HepG2 (cell line): ENCODE measurements at regions not wholly inside any gene's neighbourhood (a gene's known extent, or its start where the extent isn't known, plus 50 kb on each side); places are given as distances from the start of the nearest gene placed in this dataset.
A peak's percentile ranks its signal among the peaks of the same experiment; 100 is the strongest.

Experiments used
- ARNTL ChIP-seq: sonication (generic); formaldehyde crosslinking; IDR thresholded peaks from 2 replicates; pipeline ENCODE4 v1.4.0; 2020; ENCODE audit warnings: mild to moderate bottlenecking, missing genetic modification reagents
- ERF ChIP-seq: IDR thresholded peaks from 2 replicates; pipeline ENCODE4 v1.6.1; 2018; ENCODE audit warnings: missing biosample characterization, missing genetic modification reagents
- ETV6 ChIP-seq: sonication (generic); formaldehyde crosslinking; conservative IDR thresholded peaks from 2 replicates; pipeline ENCODE4 v1.4.0; 2020; ENCODE audit warnings: missing genetic modification reagents
- FOSL2 ChIP-seq: sonication (generic); formaldehyde crosslinking; IDR thresholded peaks from 2 replicates; pipeline ENCODE4 v1.4.0; 2020; ENCODE audit warnings: missing genetic modification reagents
- MIXL1 ChIP-seq: IDR thresholded peaks from 2 replicates; pipeline ENCODE4 v1.6.1; 2016
- NKX3-1 ChIP-seq: sonication (generic); formaldehyde crosslinking; IDR thresholded peaks from 2 replicates; pipeline ENCODE4 v1.5.0; 2020; ENCODE audit warnings: missing genetic modification reagents
- POLR2AphosphoS5 ChIP-seq: IDR thresholded peaks from 2 replicates; pipeline ENCODE4 v1.6.1; 2012; ENCODE audit warnings: low read depth, low read length
- TCF12 ChIP-seq, 2 experiments: fragments of 450-650 bp in 1 of 2; sonication (generic) in 1 of 2; formaldehyde crosslinking in 1 of 2; IDR thresholded peaks; 2 replicates each; pipeline versions ENCODE4 v1.6.1 to v1.8.0; 2017 to 2022; ENCODE audit warnings: antibody characterized with exemption in 1 of 2, mild to moderate bottlenecking in 1 of 2, missing genetic modification reagents in 1 of 2, moderate library complexity in 1 of 2
- ZBTB38 ChIP-seq: sonication (generic); formaldehyde crosslinking; IDR thresholded peaks from 2 replicates; pipeline ENCODE4 v1.5.1; 2020; ENCODE audit warnings: mild to moderate bottlenecking, missing genetic modification reagents
- ZNF124 ChIP-seq: sonication (generic); formaldehyde crosslinking; IDR thresholded peaks from 2 replicates; pipeline ENCODE4 v1.4.0; 2020; ENCODE audit warnings: missing genetic modification reagents
- ZNF264 ChIP-seq: sonication (generic); formaldehyde crosslinking; IDR thresholded peaks from 2 replicates; pipeline ENCODE4 v1.4.0; 2020; ENCODE audit warnings: missing genetic modification reagents
- ZNF292 ChIP-seq: sonication (generic); formaldehyde crosslinking; IDR thresholded peaks from 2 replicates; pipeline ENCODE4 v1.8.1; 2022; ENCODE audit warnings: mild to moderate bottlenecking, low read depth, missing genetic modification reagents, borderline replicate concordance
- ZNF354B ChIP-seq: sonication (generic); formaldehyde crosslinking; IDR thresholded peaks from 2 replicates; pipeline ENCODE4 v1.8.0; 2022; ENCODE audit warnings: mild to moderate bottlenecking, missing genetic modification reagents
- TF ChIP-seq, protein P1 (sequence below): IDR thresholded peaks from 2 replicates; pipeline ENCODE4 v1.6.1; 2016; ENCODE audit warnings: missing compliant biosample characterization, missing genetic modification reagents, borderline replicate concordance
- TF ChIP-seq, protein P2 (sequence below): sonication (generic); formaldehyde crosslinking; IDR thresholded peaks from 2 replicates; pipeline ENCODE4 v1.4.0; 2020; ENCODE audit warnings: missing genetic modification reagents
- TF ChIP-seq, protein P3 (sequence below): sonication (generic); formaldehyde crosslinking; IDR thresholded peaks from 2 replicates; pipeline ENCODE4 v1.5.0; 2020; ENCODE audit warnings: missing genetic modification reagents
- TF ChIP-seq, protein P4 (sequence below): sonication (generic); formaldehyde crosslinking; IDR thresholded peaks from 2 replicates; pipeline ENCODE4 v1.4.0; 2020; ENCODE audit warnings: mild to moderate bottlenecking, missing genetic modification reagents
- TF ChIP-seq, protein P5 (sequence below): sonication (generic); formaldehyde crosslinking; IDR thresholded peaks from 2 replicates; pipeline ENCODE4 v1.5.1; 2020; ENCODE audit warnings: mild to moderate bottlenecking, missing genetic modification reagents, moderate library complexity

DNA sequence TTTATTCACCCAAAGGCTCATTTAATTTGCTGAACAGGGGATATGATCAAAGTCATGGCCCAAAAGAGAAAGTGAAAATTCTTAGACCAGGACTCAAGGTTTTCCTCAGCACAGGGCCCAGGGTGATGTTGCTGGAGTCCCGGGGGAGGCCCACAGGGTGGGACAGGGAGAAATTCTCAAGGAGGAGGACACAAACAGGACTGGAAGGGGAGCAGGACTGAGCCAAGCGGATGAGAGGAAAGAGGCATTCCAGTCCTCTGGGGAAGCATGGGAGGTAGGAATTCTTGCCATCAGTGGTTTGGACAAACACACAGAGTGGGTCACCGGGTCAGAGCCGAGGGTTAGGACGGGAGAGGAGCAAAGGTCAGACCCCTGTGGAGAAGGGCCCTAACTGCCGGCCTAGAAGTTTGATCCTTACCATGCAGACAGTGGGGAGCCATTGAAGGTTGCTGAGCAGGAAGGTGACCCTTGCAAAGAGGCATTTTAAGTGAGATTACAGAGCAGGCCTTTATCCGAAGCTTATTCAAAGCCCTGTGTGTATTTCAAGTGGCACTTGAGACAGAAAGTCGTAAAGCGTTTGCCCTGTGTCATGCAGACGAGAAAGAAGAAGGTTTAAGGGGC is 68.4 kb upstream of the PTGR2 start (continued):
- TF ChIP-seq ZBTB38 = 0 out of 2 replicates have a peak, but pooled peaks have one; percentile 16
- no peak for TF ChIP-seq TCF12 (IDR thresholded peaks at IDR 0.05)
- TF ChIP-seq TCF12 (CRISPR knock-in tag; IDR thresholded peaks at IDR 0.05) = no peak
- TF ChIP-seq ZNF354B = no peak
- TF ChIP-seq ZNF292 (CRISPR knock-in tag) = peak; percentile 63; the same call in 1 of the 2 replicates
- TF ChIP-seq, protein P1, sequence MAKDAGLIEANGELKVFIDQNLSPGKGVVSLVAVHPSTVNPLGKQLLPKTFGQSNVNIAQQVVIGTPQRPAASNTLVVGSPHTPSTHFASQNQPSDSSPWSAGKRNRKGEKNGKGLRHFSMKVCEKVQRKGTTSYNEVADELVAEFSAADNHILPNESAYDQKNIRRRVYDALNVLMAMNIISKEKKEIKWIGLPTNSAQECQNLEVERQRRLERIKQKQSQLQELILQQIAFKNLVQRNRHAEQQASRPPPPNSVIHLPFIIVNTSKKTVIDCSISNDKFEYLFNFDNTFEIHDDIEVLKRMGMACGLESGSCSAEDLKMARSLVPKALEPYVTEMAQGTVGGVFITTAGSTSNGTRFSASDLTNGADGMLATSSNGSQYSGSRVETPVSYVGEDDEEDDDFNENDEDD (CRISPR knock-in tag) = peak; percentile 27; the same call in 1 of the 2 replicates
- TF ChIP-seq, protein P2, sequence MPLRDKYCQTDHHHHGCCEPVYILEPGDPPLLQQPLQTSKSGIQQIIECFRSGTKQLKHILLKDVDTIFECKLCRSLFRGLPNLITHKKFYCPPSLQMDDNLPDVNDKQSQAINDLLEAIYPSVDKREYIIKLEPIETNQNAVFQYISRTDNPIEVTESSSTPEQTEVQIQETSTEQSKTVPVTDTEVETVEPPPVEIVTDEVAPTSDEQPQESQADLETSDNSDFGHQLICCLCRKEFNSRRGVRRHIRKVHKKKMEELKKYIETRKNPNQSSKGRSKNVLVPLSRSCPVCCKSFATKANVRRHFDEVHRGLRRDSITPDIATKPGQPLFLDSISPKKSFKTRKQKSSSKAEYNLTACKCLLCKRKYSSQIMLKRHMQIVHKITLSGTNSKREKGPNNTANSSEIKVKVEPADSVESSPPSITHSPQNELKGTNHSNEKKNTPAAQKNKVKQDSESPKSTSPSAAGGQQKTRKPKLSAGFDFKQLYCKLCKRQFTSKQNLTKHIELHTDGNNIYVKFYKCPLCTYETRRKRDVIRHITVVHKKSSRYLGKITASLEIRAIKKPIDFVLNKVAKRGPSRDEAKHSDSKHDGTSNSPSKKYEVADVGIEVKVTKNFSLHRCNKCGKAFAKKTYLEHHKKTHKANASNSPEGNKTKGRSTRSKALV = peak; percentile 38; the same call in 1 of the 2 replicates
- TF ChIP-seq ERF (CRISPR knock-in tag) = peak; percentile 62
- TF ChIP-seq, protein P3, sequence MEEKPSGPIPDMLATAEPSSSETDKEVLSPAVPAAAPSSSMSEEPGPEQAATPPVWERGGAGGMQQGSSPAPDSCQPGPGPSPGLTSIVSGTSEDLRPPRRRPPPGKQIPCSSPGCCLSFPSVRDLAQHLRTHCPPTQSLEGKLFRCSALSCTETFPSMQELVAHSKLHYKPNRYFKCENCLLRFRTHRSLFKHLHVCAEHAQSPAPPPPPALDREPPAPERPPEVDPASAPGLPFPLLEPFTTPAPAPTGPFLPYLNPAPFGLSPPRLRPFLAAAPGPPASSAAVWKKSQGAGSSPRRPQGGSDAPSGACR (CRISPR knock-in tag) = peak; percentile 46; the same call in 1 of the 2 replicates
- no peak for TF ChIP-seq POLR2AphosphoS5
- 0 out of 2 replicates have a peak, but pooled peaks have one; percentile 52 for TF ChIP-seq ZNF124 (CRISPR knock-in tag)
- peak; percentile 67 for TF ChIP-seq FOSL2
- TF ChIP-seq, protein P4, sequence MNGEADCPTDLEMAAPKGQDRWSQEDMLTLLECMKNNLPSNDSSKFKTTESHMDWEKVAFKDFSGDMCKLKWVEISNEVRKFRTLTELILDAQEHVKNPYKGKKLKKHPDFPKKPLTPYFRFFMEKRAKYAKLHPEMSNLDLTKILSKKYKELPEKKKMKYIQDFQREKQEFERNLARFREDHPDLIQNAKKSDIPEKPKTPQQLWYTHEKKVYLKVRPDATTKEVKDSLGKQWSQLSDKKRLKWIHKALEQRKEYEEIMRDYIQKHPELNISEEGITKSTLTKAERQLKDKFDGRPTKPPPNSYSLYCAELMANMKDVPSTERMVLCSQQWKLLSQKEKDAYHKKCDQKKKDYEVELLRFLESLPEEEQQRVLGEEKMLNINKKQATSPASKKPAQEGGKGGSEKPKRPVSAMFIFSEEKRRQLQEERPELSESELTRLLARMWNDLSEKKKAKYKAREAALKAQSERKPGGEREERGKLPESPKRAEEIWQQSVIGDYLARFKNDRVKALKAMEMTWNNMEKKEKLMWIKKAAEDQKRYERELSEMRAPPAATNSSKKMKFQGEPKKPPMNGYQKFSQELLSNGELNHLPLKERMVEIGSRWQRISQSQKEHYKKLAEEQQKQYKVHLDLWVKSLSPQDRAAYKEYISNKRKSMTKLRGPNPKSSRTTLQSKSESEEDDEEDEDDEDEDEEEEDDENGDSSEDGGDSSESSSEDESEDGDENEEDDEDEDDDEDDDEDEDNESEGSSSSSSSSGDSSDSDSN (CRISPR knock-in tag) = peak; percentile 53
- peak; percentile 48; the same call in 1 of the 2 replicates for TF ChIP-seq ZNF264
- TF ChIP-seq NKX3-1 = 0 out of 2 replicates have a peak, but pooled peaks have one; percentile 51
- no peak for TF ChIP-seq ETV6 (CRISPR knock-in tag)
- 0 out of 2 replicates have a peak, but pooled peaks have one; percentile 27 for TF ChIP-seq ARNTL
- TF ChIP-seq, protein P5, sequence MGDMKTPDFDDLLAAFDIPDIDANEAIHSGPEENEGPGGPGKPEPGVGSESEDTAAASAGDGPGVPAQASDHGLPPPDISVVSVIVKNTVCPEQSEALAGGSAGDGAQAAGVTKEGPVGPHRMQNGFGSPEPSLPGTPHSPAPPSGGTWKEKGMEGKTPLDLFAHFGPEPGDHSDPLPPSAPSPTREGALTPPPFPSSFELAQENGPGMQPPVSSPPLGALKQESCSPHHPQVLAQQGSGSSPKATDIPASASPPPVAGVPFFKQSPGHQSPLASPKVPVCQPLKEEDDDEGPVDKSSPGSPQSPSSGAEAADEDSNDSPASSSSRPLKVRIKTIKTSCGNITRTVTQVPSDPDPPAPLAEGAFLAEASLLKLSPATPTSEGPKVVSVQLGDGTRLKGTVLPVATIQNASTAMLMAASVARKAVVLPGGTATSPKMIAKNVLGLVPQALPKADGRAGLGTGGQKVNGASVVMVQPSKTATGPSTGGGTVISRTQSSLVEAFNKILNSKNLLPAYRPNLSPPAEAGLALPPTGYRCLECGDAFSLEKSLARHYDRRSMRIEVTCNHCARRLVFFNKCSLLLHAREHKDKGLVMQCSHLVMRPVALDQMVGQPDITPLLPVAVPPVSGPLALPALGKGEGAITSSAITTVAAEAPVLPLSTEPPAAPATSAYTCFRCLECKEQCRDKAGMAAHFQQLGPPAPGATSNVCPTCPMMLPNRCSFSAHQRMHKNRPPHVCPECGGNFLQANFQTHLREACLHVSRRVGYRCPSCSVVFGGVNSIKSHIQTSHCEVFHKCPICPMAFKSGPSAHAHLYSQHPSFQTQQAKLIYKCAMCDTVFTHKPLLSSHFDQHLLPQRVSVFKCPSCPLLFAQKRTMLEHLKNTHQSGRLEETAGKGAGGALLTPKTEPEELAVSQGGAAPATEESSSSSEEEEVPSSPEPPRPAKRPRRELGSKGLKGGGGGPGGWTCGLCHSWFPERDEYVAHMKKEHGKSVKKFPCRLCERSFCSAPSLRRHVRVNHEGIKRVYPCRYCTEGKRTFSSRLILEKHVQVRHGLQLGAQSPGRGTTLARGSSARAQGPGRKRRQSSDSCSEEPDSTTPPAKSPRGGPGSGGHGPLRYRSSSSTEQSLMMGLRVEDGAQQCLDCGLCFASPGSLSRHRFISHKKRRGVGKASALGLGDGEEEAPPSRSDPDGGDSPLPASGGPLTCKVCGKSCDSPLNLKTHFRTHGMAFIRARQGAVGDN (CRISPR knock-in tag) = peak; percentile 71
- no peak for TF ChIP-seq MIXL1 (CRISPR knock-in tag)
